Liver (tissue), 8 donors: ENCODE measurements at regions not wholly inside any gene's neighbourhood (a gene's known extent, or its start where the extent isn't known, plus 50 kb on each side); places are given as distances from the start of the nearest gene placed in this dataset.

ENCODE experiments used
- DNase-seq: peaks from one replicate; pipeline ENCODE4 v3.0.0-alpha.2; 2017; ENCODE audit warnings: low spot score
- H3K27ac ChIP-seq, 2 donors: one replicate each; pipeline ENCODE4 v1.7.0; 2013; ENCODE audit warnings: inconsistent platforms in 2 of 2, low read length in 2 of 2, control low read depth in 1 of 2, low read depth in 1 of 2, mild to moderate bottlenecking in 1 of 2
- H3K27me3 ChIP-seq, 4 donors: one replicate each; pipeline versions ENCODE4 v1.6.1 to v1.7.0; 2013; ENCODE audit warnings: low read length in 3 of 4, inconsistent platforms in 1 of 4, mild to moderate bottlenecking in 1 of 4, moderate library complexity in 1 of 4; ENCODE audit not compliant: control insufficient read depth in 4 of 4, insufficient read depth in 4 of 4
- H3K36me3 ChIP-seq, 4 donors: one replicate each; pipeline versions ENCODE4 v1.6.1 to v1.7.0; 2013; ENCODE audit warnings: low read length in 3 of 4, mild to moderate bottlenecking in 3 of 4, low read depth in 1 of 4, moderate library complexity in 1 of 4; ENCODE audit not compliant: control insufficient read depth in 4 of 4, insufficient read depth in 3 of 4
- H3K4me1 ChIP-seq, 4 donors: one replicate each; pipeline versions ENCODE4 v1.6.1 to v1.7.0; 2013; ENCODE audit warnings: low read length in 3 of 4, mild to moderate bottlenecking in 3 of 4, moderate library complexity in 1 of 4; ENCODE audit not compliant: control insufficient read depth in 4 of 4, insufficient read depth in 4 of 4
- H3K4me3 ChIP-seq, 3 donors: one replicate each; pipeline versions ENCODE4 v1.6.1 to v1.7.0; 2013; ENCODE audit warnings: low read length in 3 of 3, control low read depth in 1 of 3, low read depth in 1 of 3, mild to moderate bottlenecking in 1 of 3
- H3K9ac ChIP-seq, 2 donors: one replicate each; pipeline ENCODE4 v1.7.0; 2013; ENCODE audit warnings: low read length in 2 of 2, mild to moderate bottlenecking in 2 of 2, moderate library complexity in 2 of 2, control low read depth in 1 of 2, low read depth in 1 of 2
- H3K9me3 ChIP-seq, 4 donors: one replicate each; pipeline versions ENCODE4 v1.6.1 to v1.7.0; 2013; ENCODE audit warnings: low read length in 3 of 4; ENCODE audit not compliant: control insufficient read depth in 4 of 4
- EGR1 ChIP-seq, 2 donors: IDR thresholded peaks; 2 replicates each; pipeline ENCODE4 v1.6.1; 2016 to 2018; ENCODE audit warnings: antibody characterized with exemption in 2 of 2, low read depth in 2 of 2
- FOXA1 ChIP-seq: IDR thresholded peaks from 2 replicates; pipeline ENCODE4 v1.6.1; 2016; ENCODE audit warnings: antibody characterized with exemption
- GABPA ChIP-seq, 2 donors: IDR thresholded peaks in 1 of 2; conservative IDR thresholded peaks in 1 of 2; 2 replicates each; pipeline ENCODE4 v1.6.1; 2016; ENCODE audit warnings: antibody characterized with exemption in 2 of 2, mild to moderate bottlenecking in 1 of 2, moderate library complexity in 1 of 2
- HNF4A ChIP-seq, 2 donors: conservative IDR thresholded peaks; 2 replicates each; pipeline ENCODE4 v1.6.1; 2016; ENCODE audit warnings: antibody characterized with exemption in 2 of 2, mild to moderate bottlenecking in 2 of 2
- HNF4G ChIP-seq: IDR thresholded peaks from 2 replicates; pipeline ENCODE4 v1.6.1; 2016; ENCODE audit warnings: antibody characterized with exemption
- JUND ChIP-seq, 2 donors: IDR thresholded peaks; 2 replicates each; pipeline ENCODE4 v1.6.1; 2016; ENCODE audit warnings: antibody characterized with exemption in 2 of 2
- NR2F2 ChIP-seq: IDR thresholded peaks from 2 replicates; pipeline ENCODE4 v1.6.1; 2016; ENCODE audit warnings: antibody characterized with exemption
- RXRA ChIP-seq, 2 donors: IDR thresholded peaks; 2 replicates each; pipeline ENCODE4 v1.6.1; 2017 to 2018; ENCODE audit warnings: antibody characterized with exemption in 2 of 2, mild to moderate bottlenecking in 1 of 2
- SP1 ChIP-seq: IDR thresholded peaks from 2 replicates; pipeline ENCODE4 v1.6.1; 2018; ENCODE audit warnings: antibody characterized with exemption, mild to moderate bottlenecking
- TAF1 ChIP-seq: conservative IDR thresholded peaks from 2 replicates; pipeline ENCODE4 v1.6.1; 2016; ENCODE audit warnings: antibody characterized with exemption, mild to moderate bottlenecking
- YY1 ChIP-seq: IDR thresholded peaks from 2 replicates; pipeline ENCODE4 v1.6.1; 2016; ENCODE audit warnings: antibody characterized with exemption, mild to moderate bottlenecking
- WGBS: extraction: QIAGEN DNeasy Blood & Tissue Kit; methylation state at CpG from one replicate; pipeline ENCODE4 v1.1.7; 2013; 5-methylcytosine and 5-hydroxymethylcytosine counted together
- TF ChIP-seq, protein P1 (sequence below): IDR thresholded peaks from 2 replicates; pipeline ENCODE4 v1.6.1; 2016; ENCODE audit warnings: antibody characterized with exemption
- TF ChIP-seq, protein P2 (sequence below): IDR thresholded peaks from 2 replicates; pipeline ENCODE4 v1.6.1; 2016; ENCODE audit warnings: antibody characterized with exemption
- TF ChIP-seq, protein P3 (sequence below): IDR thresholded peaks from 2 replicates; pipeline ENCODE4 v1.6.1; 2016; ENCODE audit warnings: antibody characterized with exemption, mild to moderate bottlenecking
- TF ChIP-seq, protein P4 (sequence below): fragments of 150-350 bp; IDR thresholded peaks from 2 replicates; pipeline ENCODE4 v1.5.1; 2017; ENCODE audit warnings: improper control_type of control experiment, low read depth, low read length; ENCODE audit not compliant: missing input control
- donor health status: healthy.
- donor health status: healthy.
- donor health status: healthy.
- donor health status: healthy.
- donor health status: healthy.

DNA sequence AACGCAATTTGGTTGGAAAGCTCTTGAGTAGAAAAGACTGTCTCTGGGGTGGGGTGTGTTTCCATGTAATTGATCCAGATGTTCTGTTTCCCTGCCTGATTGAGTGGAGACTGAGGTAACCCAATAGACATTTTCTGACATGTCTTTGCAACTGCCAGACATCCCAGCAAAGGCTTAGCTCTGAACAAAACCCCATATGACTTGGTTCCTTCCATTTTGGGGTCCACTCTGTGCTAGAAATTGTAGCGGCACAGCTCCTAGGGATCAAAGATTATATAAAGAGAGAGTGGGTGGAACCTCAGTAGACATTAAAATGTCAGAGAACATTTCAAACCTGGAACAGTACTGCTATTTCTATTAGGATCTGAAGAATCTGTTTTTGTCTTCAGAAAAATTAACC is 189.3 kb downstream of the EDN1 start:
- Histone ChIP-seq H3K9me3 (no peaks in the 10 kb centered on the region), H3K27me3 (no peaks in the 10 kb centered on the region), H3K4me3 (no peak overlapping the region), H3K27ac (no peak overlapping the region), H3K36me3 (no peaks in the 10 kb centered on the region), H3K4me1 (peaks cover 0 to 5% (median under 1%) of the 10 kb centered on the region in 4 donors), H3K9ac (no peak overlapping the region)
- TF ChIP-seq HNF4G (no peak), JUND (IDR thresholded peaks at IDR 0.05) (no peak), SP1 (no peak), EGR1 (IDR thresholded peaks at IDR 0.05; ENCODE audit: low read depth in 2 of 2) (no peak), GABPA (IDR thresholded peaks at IDR 0.05 in 1 of 2, conservative IDR thresholded peaks at IDR 0.05 in 1 of 2) (no peak), YY1 (no peak), TAF1 (no peak)
- TF ChIP-seq, protein P1, sequence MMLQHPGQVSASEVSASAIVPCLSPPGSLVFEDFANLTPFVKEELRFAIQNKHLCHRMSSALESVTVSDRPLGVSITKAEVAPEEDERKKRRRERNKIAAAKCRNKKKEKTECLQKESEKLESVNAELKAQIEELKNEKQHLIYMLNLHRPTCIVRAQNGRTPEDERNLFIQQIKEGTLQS: no peak
- TF ChIP-seq, protein P2, sequence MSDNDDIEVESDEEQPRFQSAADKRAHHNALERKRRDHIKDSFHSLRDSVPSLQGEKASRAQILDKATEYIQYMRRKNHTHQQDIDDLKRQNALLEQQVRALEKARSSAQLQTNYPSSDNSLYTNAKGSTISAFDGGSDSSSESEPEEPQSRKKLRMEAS: no peak
- TF ChIP-seq, protein P3, sequence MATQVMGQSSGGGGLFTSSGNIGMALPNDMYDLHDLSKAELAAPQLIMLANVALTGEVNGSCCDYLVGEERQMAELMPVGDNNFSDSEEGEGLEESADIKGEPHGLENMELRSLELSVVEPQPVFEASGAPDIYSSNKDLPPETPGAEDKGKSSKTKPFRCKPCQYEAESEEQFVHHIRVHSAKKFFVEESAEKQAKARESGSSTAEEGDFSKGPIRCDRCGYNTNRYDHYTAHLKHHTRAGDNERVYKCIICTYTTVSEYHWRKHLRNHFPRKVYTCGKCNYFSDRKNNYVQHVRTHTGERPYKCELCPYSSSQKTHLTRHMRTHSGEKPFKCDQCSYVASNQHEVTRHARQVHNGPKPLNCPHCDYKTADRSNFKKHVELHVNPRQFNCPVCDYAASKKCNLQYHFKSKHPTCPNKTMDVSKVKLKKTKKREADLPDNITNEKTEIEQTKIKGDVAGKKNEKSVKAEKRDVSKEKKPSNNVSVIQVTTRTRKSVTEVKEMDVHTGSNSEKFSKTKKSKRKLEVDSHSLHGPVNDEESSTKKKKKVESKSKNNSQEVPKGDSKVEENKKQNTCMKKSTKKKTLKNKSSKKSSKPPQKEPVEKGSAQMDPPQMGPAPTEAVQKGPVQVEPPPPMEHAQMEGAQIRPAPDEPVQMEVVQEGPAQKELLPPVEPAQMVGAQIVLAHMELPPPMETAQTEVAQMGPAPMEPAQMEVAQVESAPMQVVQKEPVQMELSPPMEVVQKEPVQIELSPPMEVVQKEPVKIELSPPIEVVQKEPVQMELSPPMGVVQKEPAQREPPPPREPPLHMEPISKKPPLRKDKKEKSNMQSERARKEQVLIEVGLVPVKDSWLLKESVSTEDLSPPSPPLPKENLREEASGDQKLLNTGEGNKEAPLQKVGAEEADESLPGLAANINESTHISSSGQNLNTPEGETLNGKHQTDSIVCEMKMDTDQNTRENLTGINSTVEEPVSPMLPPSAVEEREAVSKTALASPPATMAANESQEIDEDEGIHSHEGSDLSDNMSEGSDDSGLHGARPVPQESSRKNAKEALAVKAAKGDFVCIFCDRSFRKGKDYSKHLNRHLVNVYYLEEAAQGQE: no peak
- 98% methylated on average over 2 of the region's 2 CpGs for WGBS
- no peak for DNase-seq

DNA sequence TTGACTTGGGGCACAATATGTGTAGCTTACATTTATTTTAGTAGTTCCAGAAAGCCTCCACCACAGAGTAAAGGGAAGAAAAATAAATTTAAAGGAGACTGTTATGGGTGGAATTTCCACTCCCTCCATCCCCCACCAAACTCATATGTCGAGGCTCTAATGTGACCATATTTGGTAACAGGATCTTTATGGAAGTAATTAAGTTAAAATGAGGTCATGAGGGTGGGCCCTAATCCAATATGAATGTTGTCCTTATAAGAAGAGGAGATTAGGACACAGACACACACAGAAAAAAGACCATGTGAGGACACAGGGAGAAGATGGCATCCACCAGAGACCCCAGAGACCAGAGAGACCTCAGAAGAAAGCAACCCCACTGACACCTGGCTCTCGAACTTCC is 189.7 kb downstream of the EDN1 start:
- Histone ChIP-seq H3K27me3 (no peaks in the 10 kb centered on the region), H3K9me3 (no peaks in the 10 kb centered on the region), H3K27ac (no peak overlapping the region), H3K36me3 (no peaks in the 10 kb centered on the region), H3K4me1 (peaks cover 0 to 2% (median under 1%) of the 10 kb centered on the region in 4 donors), H3K9ac (no peak overlapping the region), H3K4me3 (no peak overlapping the region)
- TF ChIP-seq, protein P3: no peak
- TF ChIP-seq EGR1 (IDR thresholded peaks at IDR 0.05; ENCODE audit: low read depth in 2 of 2): no peak
- TF ChIP-seq, protein P4, sequence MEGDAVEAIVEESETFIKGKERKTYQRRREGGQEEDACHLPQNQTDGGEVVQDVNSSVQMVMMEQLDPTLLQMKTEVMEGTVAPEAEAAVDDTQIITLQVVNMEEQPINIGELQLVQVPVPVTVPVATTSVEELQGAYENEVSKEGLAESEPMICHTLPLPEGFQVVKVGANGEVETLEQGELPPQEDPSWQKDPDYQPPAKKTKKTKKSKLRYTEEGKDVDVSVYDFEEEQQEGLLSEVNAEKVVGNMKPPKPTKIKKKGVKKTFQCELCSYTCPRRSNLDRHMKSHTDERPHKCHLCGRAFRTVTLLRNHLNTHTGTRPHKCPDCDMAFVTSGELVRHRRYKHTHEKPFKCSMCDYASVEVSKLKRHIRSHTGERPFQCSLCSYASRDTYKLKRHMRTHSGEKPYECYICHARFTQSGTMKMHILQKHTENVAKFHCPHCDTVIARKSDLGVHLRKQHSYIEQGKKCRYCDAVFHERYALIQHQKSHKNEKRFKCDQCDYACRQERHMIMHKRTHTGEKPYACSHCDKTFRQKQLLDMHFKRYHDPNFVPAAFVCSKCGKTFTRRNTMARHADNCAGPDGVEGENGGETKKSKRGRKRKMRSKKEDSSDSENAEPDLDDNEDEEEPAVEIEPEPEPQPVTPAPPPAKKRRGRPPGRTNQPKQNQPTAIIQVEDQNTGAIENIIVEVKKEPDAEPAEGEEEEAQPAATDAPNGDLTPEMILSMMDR: no peak
- TF ChIP-seq HNF4A (conservative IDR thresholded peaks at IDR 0.05): no peak
- no peak for TF ChIP-seq RXRA (IDR thresholded peaks at IDR 0.05)
- TF ChIP-seq, protein P1: no peak
- no peak for TF ChIP-seq JUND (IDR thresholded peaks at IDR 0.05)
- TF ChIP-seq YY1: no peak
- TF ChIP-seq SP1: no peak
- TF ChIP-seq, protein P2: no peak
- no peak for TF ChIP-seq NR2F2
- no peak for TF ChIP-seq TAF1
- no peak for TF ChIP-seq FOXA1
- no peak for TF ChIP-seq HNF4G
- DNase-seq: no peak
- WGBS: 90% methylated on average over 2 of the region's 2 CpGs
